ENCODE measurements at regions not wholly inside any gene's neighbourhood (a gene's known extent, or its start where the extent isn't known, plus 50 kb on each side); places are given as distances from the start of the nearest gene placed in this dataset.

DNA sequence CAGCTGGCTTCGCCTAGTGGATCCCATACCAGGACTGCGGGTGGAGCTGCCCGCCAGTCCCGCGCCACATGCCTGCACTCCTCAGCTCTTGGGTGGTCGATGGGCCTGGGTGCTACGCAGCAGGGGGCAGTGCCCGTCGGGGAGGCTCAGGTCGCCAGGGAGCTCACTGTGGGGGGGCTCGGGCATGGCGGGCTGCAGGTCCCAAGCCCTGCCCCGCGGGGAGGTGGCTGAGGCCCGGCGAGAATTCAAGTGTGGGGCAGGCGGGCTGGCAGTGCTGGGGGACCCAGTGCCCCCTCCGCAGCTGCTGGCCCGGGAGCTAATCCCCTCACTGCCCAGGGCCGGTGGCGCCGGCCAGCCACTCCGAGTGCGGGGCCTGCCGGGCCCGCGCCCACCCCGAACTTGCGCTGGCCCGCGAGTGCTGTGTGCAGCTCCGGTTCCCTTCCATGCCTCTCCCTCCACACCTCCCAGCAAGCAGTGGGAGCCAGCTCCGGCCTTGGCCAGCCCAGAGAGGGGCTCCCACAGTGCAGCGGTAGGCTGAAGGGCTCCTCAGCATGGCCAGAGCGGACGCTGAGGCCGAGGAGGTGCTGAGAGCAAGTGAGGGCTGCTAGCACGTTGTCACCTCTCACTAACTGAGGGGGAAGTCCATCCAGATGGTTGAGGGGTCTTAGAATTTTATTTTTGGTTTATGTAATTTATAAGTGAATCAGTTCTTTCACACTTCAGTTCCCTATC is 85.2 kb upstream of the HMCN1 start:
- TF ChIP-seq, protein P1, sequence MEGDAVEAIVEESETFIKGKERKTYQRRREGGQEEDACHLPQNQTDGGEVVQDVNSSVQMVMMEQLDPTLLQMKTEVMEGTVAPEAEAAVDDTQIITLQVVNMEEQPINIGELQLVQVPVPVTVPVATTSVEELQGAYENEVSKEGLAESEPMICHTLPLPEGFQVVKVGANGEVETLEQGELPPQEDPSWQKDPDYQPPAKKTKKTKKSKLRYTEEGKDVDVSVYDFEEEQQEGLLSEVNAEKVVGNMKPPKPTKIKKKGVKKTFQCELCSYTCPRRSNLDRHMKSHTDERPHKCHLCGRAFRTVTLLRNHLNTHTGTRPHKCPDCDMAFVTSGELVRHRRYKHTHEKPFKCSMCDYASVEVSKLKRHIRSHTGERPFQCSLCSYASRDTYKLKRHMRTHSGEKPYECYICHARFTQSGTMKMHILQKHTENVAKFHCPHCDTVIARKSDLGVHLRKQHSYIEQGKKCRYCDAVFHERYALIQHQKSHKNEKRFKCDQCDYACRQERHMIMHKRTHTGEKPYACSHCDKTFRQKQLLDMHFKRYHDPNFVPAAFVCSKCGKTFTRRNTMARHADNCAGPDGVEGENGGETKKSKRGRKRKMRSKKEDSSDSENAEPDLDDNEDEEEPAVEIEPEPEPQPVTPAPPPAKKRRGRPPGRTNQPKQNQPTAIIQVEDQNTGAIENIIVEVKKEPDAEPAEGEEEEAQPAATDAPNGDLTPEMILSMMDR (IDR thresholded peaks at IDR 0.05 in 4 of 5, conservative IDR thresholded peaks at IDR 0.05 in 1 of 5), result no peak
- no peak for TF ChIP-seq POLR2A (IDR thresholded peaks at IDR 0.05)
